Neural progenitor cell (in vitro differentiated cells): ENCODE measurements at regions not wholly inside any gene's neighbourhood (a gene's known extent, or its start where the extent isn't known, plus 50 kb on each side); places are given as distances from the start of the nearest gene placed in this dataset.

Experiments
- DNase-seq: peaks from one replicate; pipeline ENCODE4 v3.0.0-alpha.2; 2016; ENCODE audit warnings: low spot score
- H2AFZ ChIP-seq: fragments of 200-600 bp; sonication (generic); replicated peaks from 2 replicates; pipeline ENCODE4 v1.6.1; 2016; ENCODE audit warnings: antibody characterized with exemption
- H3F3A ChIP-seq: fragments of 200-600 bp; sonication (generic); 2 replicates; pipeline ENCODE4 v1.6.1; 2016; ENCODE audit warnings: antibody characterized with exemption, low read depth
- H3K27ac ChIP-seq: fragments of 200-600 bp; sonication (generic); 2 replicates; pipeline ENCODE4 v1.5.1; 2016; ENCODE audit warnings: mild to moderate bottlenecking
- H3K27me3 ChIP-seq: fragments of 200-600 bp; sonication (generic); 2 replicates; pipeline ENCODE4 v1.6.1; 2016; ENCODE audit warnings: mild to moderate bottlenecking, moderate library complexity
- H3K36me3 ChIP-seq: fragments of 200-600 bp; sonication (generic); 2 replicates; pipeline ENCODE4 v1.5.1; 2016
- H3K4me1 ChIP-seq: fragments of 200-600 bp; sonication (generic); 2 replicates; pipeline ENCODE4 v1.6.1; 2016; ENCODE audit warnings: mixed run types
- H3K4me2 ChIP-seq: fragments of 200-600 bp; sonication (generic); 2 replicates; pipeline ENCODE4 v1.6.1; 2016
- H3K4me3 ChIP-seq: fragments of 200-600 bp; sonication (generic); 2 replicates; pipeline ENCODE4 v1.5.1; 2016
- H3K79me2 ChIP-seq: fragments of 200-600 bp; sonication (generic); 2 replicates; pipeline ENCODE4 v1.6.1; 2016; ENCODE audit warnings: low read depth
- H3K9ac ChIP-seq: fragments of 200-600 bp; sonication (generic); 2 replicates; pipeline ENCODE4 v1.6.1; 2016
- H3K9me3 ChIP-seq: fragments of 200-600 bp; sonication (generic); 2 replicates; pipeline ENCODE4 v1.5.1; 2016; ENCODE audit warnings: low read depth
- H4K20me1 ChIP-seq: fragments of 200-600 bp; sonication (generic); 2 replicates; pipeline ENCODE4 v1.6.1; 2016; ENCODE audit warnings: low read depth
- H3K27ac Mint-ChIP-seq: 3 replicates; pipeline ENCODE4 v1.8.0; 2021; ENCODE audit warnings: mixed read lengths
- H3K27me3 Mint-ChIP-seq: 2 replicates; pipeline ENCODE4 v1.8.0; 2022; ENCODE audit warnings: low read depth, mild to moderate bottlenecking, inconsistent platforms, moderate library complexity, mixed read lengths; ENCODE audit not compliant: insufficient read depth
- H3K36me3 Mint-ChIP-seq: 3 replicates; pipeline ENCODE4 v1.8.0; 2021; ENCODE audit warnings: mixed read lengths
- H3K4me1 Mint-ChIP-seq: 3 replicates; pipeline ENCODE4 v1.8.0; 2021; ENCODE audit warnings: mixed read lengths
- H3K4me3 Mint-ChIP-seq: 3 replicates; pipeline ENCODE4 v1.8.0; 2021; ENCODE audit warnings: mild to moderate bottlenecking, moderate library complexity, mixed read lengths
- H3K9me3 Mint-ChIP-seq: 3 replicates; pipeline ENCODE4 v1.8.0; 2020; ENCODE audit warnings: mixed read lengths
- EZH2 ChIP-seq: fragments of 200-600 bp; sonication (generic); IDR thresholded peaks from 2 replicates; pipeline ENCODE4 v1.6.1; 2017; ENCODE audit warnings: antibody characterized with exemption, mild to moderate bottlenecking, moderate library complexity
- EZH2phosphoT487 ChIP-seq: fragments of 200-600 bp; sonication (generic); IDR thresholded peaks from 2 replicates; pipeline ENCODE4 v1.6.1; 2017; ENCODE audit warnings: antibody characterized with exemption
- TF ChIP-seq, protein P1 (sequence below): fragments of 200-600 bp; sonication (generic); IDR thresholded peaks from 2 replicates; pipeline ENCODE4 v1.5.1; 2017; ENCODE audit warnings: antibody characterized with exemption, mild to moderate bottlenecking

DNA sequence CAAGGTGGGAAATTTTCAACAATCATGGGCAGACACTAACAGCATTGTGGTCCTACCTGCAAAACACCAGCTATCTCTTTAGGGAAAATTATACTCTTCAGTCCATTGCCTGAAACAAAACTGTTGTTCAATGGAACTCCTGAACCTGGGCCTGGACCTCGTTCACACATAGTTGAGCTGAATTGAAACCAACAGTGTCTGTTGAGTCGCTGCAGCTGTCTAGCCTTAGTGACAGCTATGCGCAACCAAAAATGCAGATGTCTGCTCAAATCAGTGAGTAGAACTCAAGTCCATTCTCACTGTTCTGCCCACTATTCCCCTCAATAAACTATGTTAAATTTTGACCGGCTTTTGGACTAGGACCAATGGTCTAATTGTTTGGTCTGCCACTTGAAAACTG is 286.2 kb downstream of the TFAP2A start:
- H3K4me2 ChIP-seq: no peak overlapping the region
- H3K9me3 ChIP-seq: no peaks in the 10 kb centered on the region
- Mint-ChIP-seq H3K27me3 (no peaks in the 10 kb centered on the region), H3K4me1 (no peaks in the 10 kb centered on the region), H3K36me3 (no peaks in the 10 kb centered on the region), H3K9me3 (peaks cover 5% of the 10 kb centered on the region), H3K4me3 (no peak overlapping the region), H3K27ac (no peak overlapping the region)
- H3K27me3 ChIP-seq: no peaks in the 10 kb centered on the region
- no peak overlapping the region for H3K4me3 ChIP-seq
- no peaks in the 10 kb centered on the region for H3K36me3 ChIP-seq
- H3K9ac ChIP-seq: no peak overlapping the region
- H3K4me1 ChIP-seq: no peaks in the 10 kb centered on the region
- no peaks in the 10 kb centered on the region for H3F3A ChIP-seq
- no peaks in the 10 kb centered on the region for H3K79me2 ChIP-seq
- DNase-seq: no peak
- TF ChIP-seq EZH2phosphoT487 (no peak), EZH2 (no peak)
- TF ChIP-seq, protein P1, sequence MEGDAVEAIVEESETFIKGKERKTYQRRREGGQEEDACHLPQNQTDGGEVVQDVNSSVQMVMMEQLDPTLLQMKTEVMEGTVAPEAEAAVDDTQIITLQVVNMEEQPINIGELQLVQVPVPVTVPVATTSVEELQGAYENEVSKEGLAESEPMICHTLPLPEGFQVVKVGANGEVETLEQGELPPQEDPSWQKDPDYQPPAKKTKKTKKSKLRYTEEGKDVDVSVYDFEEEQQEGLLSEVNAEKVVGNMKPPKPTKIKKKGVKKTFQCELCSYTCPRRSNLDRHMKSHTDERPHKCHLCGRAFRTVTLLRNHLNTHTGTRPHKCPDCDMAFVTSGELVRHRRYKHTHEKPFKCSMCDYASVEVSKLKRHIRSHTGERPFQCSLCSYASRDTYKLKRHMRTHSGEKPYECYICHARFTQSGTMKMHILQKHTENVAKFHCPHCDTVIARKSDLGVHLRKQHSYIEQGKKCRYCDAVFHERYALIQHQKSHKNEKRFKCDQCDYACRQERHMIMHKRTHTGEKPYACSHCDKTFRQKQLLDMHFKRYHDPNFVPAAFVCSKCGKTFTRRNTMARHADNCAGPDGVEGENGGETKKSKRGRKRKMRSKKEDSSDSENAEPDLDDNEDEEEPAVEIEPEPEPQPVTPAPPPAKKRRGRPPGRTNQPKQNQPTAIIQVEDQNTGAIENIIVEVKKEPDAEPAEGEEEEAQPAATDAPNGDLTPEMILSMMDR: no peak
- no peak overlapping the region for H3K27ac ChIP-seq
- no peak overlapping the region for H2AFZ ChIP-seq
- no peaks in the 10 kb centered on the region for H4K20me1 ChIP-seq

DNA sequence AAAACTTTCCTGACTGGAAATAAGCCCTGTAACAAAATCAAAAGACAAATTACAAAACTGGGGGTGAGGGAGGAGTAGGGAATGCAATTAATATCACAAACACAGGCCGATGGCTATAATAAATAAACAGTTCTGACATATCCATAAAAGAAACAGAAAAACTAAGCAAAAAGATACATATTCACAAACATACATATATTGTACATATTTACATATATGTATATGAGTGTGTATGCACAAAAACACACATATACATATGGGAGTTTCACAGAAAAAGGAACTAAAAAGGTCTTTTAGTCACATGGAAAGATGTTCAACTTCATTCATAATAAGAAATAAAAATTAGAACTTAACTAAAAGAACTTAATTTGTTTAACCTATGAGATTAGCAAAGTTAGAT is 292.7 kb downstream of the TFAP2A start:
- H3K27ac Mint-ChIP-seq: no peak overlapping the region
- Histone ChIP-seq H3K9me3 (no peaks in the 10 kb centered on the region), H3K9ac (no peak overlapping the region), H3K79me2 (no peaks in the 10 kb centered on the region), H3K36me3 (no peaks in the 10 kb centered on the region), H3K4me1 (no peaks in the 10 kb centered on the region), H2AFZ (no peak overlapping the region), H3K27ac (no peak overlapping the region), H3K27me3 (no peaks in the 10 kb centered on the region), H3F3A (no peaks in the 10 kb centered on the region), H3K4me2 (no peak overlapping the region), H4K20me1 (no peaks in the 10 kb centered on the region), H3K4me3 (no peak overlapping the region)
- H3K4me3 Mint-ChIP-seq: no peak overlapping the region
- H3K27me3 Mint-ChIP-seq: no peaks in the 10 kb centered on the region
- no peaks in the 10 kb centered on the region for H3K4me1 Mint-ChIP-seq
- no peaks in the 10 kb centered on the region for H3K36me3 Mint-ChIP-seq
- DNase-seq: no peak
- H3K9me3 Mint-ChIP-seq: peaks cover 7% of the 10 kb centered on the region
- TF ChIP-seq, protein P1: no peak
- TF ChIP-seq EZH2phosphoT487 (no peak), EZH2 (no peak)

DNA sequence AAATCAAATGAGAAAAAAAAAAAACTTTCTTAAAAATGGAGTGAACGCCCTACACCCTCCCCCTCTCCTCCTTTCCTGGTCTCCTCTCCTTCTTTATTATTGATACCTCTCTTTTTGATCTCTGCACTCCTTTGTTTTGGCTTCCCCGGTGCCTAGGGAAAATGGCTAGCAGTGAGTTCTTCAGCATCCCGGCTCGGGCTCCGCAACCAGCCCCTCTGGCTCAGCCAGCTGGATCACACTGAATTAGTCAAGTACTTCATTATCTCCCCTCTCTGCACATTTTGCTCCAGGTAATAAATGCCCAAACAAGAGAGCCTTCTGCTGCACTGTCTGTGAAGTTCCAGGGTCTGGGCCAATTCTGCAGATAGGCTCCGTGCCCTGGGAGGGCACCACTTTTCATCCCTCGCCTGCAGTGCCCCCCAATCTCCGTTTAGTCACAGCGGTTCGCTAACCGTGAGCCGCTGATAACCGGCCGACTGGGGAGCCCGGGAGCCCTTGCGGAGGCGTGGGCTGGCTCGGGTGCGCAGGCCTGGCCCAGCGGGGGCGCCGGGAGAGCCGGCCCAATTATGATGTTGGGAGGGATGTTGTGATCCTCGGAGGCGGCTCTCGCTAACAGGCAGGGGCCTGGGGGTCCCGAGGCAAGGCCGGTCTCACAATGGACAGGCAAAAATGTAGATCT is 301.9 kb downstream of the TFAP2A start:
- H3K27me3 Mint-ChIP-seq: peaks cover 6% of the 10 kb centered on the region
- peaks cover 9% of the 10 kb centered on the region for H3K4me1 ChIP-seq
- H3K4me2 ChIP-seq: peak overlapping the region; percentile 69
- peak overlapping the region; percentile 74 for H3K4me3 Mint-ChIP-seq
- no peak overlapping the region for H3K27ac ChIP-seq
- H3K27me3 ChIP-seq: peaks cover 11% of the 10 kb centered on the region
- H3K9ac ChIP-seq: no peak overlapping the region
- no peaks in the 10 kb centered on the region for H4K20me1 ChIP-seq
- peak; percentile 50 for DNase-seq
- H3K9me3 ChIP-seq: no peaks in the 10 kb centered on the region
- TF ChIP-seq EZH2phosphoT487: no peak
- H3K4me3 ChIP-seq: peak overlapping the region; percentile 30
- H3K36me3 Mint-ChIP-seq: no peaks in the 10 kb centered on the region
- H3K36me3 ChIP-seq: no peaks in the 10 kb centered on the region
- no peak overlapping the region for H3K27ac Mint-ChIP-seq
- peak overlapping the region; percentile 87 for H2AFZ ChIP-seq
- no peaks in the 10 kb centered on the region for H3K79me2 ChIP-seq
- H3K4me1 Mint-ChIP-seq: peaks cover 6% of the 10 kb centered on the region
- peaks cover under 1% of the 10 kb centered on the region for H3K9me3 Mint-ChIP-seq
- no peaks in the 10 kb centered on the region for H3F3A ChIP-seq

DNA sequence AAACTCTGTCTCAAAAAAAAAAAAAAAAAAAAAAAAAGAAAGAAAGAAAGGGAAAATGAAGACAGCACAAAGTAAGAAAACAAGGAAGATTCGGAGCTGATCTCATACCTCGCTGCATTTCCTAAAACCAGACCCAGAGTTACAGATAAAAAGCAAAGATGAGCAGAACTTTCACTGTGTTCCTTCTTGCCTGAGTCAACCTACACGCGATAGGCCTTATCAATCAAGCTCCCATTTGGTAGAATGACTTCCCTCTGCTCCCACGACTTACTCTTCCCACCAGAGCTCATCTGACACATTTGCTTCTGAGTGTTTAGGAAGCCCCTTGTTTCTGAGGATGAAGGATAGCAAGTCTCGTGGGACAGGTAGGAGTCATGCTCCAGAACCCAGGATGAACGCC is 302.9 kb downstream of the TFAP2A start:
- Mint-ChIP-seq H3K36me3 (no peaks in the 10 kb centered on the region), H3K4me1 (peaks cover 6% of the 10 kb centered on the region), H3K27ac (no peak overlapping the region), H3K27me3 (peaks cover 6% of the 10 kb centered on the region), H3K4me3 (no peak overlapping the region), H3K9me3 (no peaks in the 10 kb centered on the region)
- Histone ChIP-seq H3K36me3 (no peaks in the 10 kb centered on the region), H3K79me2 (no peaks in the 10 kb centered on the region), H3K4me1 (peaks cover 9% of the 10 kb centered on the region), H2AFZ (no peak overlapping the region), H3K27me3 (peaks cover 11% of the 10 kb centered on the region), H4K20me1 (no peaks in the 10 kb centered on the region), H3K27ac (no peak overlapping the region), H3K4me2 (no peak overlapping the region), H3F3A (no peaks in the 10 kb centered on the region), H3K9ac (no peak overlapping the region), H3K4me3 (no peak overlapping the region), H3K9me3 (no peaks in the 10 kb centered on the region)
- no peak for DNase-seq
- TF ChIP-seq EZH2: no peak
- TF ChIP-seq EZH2phosphoT487: no peak
- TF ChIP-seq, protein P1: no peak
